Bronchial epithelial cell (primary cell): ENCODE measurements at regions not wholly inside any gene's neighbourhood (a gene's known extent, or its start where the extent isn't known, plus 50 kb on each side); places are given as distances from the start of the nearest gene placed in this dataset.

Experiments used
- DNase-seq: peaks from one replicate; pipeline ENCODE4 v3.0.0-alpha.2; 2010; ENCODE audit warnings: low read depth
- FAIRE-seq: peaks from 2 replicates; lab custom pipeline; 2011; peaks lifted over from hg19 to GRCh38; lab: Jason Lieb, UNC
- H3K27me3 ChIP-seq: 2 replicates; pipeline ENCODE4 v1.5.1; 2011; ENCODE audit warnings: low read length; ENCODE audit not compliant: control insufficient read depth, insufficient read depth
- H3K36me3 ChIP-seq: 2 replicates; pipeline ENCODE4 v1.5.1; 2011; ENCODE audit warnings: low read length; ENCODE audit not compliant: control insufficient read depth, insufficient read depth
- H3K4me3 ChIP-seq: 2 replicates; pipeline ENCODE4 v1.5.1; 2011; ENCODE audit warnings: mild to moderate bottlenecking, low read depth, low read length, control low read depth
- TF ChIP-seq, protein P1 (sequence below): IDR thresholded peaks from 2 replicates; pipeline ENCODE4 v1.5.1; 2011; ENCODE audit warnings: mild to moderate bottlenecking, moderate library complexity, low read length, control low read depth, inconsistent platforms; ENCODE audit not compliant: insufficient read depth, severe bottlenecking

DNA sequence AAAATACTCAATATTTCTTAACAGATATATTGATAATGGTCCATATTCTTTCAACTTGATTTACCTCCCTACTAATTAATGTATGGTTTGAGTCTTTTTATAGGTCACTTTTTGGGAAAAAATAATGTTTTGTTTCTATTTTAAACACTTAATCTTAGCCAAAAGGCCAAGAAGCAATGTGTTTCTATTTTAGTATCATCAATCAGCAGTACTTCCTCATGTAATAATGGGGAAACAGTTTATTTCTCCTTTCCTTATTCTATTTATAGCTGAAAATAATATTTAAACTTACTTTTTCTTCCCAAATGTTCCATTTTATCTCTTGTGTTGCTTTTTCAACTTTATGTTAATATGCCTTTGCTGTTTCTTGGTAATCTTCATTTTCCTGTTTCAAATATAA lies 295.1 kb downstream of the ALDH8A1 start:
- DNase-seq (no peak), FAIRE-seq (no peak)
- Histone ChIP-seq H3K4me3 (no peak overlapping the region), H3K27me3 (no peaks in the 10 kb centered on the region), H3K36me3 (no peaks in the 10 kb centered on the region)
- TF ChIP-seq, protein P1, sequence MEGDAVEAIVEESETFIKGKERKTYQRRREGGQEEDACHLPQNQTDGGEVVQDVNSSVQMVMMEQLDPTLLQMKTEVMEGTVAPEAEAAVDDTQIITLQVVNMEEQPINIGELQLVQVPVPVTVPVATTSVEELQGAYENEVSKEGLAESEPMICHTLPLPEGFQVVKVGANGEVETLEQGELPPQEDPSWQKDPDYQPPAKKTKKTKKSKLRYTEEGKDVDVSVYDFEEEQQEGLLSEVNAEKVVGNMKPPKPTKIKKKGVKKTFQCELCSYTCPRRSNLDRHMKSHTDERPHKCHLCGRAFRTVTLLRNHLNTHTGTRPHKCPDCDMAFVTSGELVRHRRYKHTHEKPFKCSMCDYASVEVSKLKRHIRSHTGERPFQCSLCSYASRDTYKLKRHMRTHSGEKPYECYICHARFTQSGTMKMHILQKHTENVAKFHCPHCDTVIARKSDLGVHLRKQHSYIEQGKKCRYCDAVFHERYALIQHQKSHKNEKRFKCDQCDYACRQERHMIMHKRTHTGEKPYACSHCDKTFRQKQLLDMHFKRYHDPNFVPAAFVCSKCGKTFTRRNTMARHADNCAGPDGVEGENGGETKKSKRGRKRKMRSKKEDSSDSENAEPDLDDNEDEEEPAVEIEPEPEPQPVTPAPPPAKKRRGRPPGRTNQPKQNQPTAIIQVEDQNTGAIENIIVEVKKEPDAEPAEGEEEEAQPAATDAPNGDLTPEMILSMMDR = no peak

DNA sequence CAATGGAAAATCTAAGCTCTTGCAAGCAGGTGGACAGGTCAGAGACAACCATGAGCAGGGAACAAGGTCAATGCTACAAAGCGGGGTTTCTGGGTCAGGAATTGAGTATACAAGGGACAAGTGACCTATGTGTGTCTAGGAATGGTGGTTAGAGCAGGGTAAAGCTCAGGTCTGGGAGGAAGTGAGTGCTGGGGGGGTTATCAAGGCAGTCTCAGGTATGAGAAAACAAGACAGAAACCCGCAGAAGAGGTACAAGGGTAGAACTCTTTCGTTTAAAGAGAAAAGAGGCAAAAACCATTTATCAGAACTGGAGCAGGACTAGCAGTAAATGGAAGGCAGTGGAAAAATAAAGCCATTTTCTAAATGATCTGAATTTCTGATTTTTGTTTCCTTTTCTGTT lies 298.4 kb downstream of the ALDH8A1 start:
- TF ChIP-seq, protein P1 = no peak
- no peak for DNase-seq
- Histone ChIP-seq H3K36me3 (no peaks in the 10 kb centered on the region), H3K27me3 (no peaks in the 10 kb centered on the region), H3K4me3 (no peak overlapping the region)
- FAIRE-seq = no peak

DNA sequence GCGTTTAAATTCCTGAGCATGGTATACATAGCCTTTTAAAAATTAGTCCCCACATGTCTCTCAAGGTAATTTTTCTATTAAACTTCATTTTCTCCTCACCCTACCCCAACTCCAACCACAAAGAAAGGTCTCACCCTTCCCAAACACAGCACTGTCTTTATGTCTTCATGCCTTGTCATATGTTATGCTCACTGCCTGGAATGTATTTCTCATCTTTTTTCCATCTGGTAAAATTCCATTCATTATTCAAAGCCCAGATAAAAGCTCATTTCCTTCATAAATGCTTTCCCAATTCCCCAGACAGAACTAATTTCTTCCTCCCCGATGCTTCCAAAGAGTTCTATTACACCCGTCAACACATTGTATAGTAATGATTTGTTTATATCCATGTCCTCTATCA lies 302.0 kb downstream of the ALDH8A1 start:
- H3K36me3 ChIP-seq = no peaks in the 10 kb centered on the region
- TF ChIP-seq, protein P1 = no peak
- no peaks in the 10 kb centered on the region for H3K27me3 ChIP-seq
- DNase-seq (no peak), FAIRE-seq (no peak)
- H3K4me3 ChIP-seq = no peak overlapping the region

DNA sequence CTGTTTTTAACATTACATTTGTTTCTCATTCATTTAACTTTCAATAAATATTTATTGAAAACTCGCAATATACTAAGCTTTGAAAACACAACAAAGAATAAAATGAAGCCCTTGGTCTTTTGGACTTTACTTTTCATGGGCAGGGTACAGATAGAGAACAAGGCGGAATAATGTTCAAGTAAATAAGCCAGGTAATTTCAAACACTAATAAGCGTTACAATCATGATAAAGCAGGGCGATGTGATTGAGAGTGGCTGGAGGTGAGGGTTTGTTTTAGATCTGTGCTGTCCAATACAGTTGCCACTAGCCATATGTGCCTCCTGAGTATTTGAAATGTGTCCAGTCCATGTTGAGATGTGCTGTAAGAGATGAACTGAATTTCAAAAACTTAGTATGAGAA lies 307.1 kb downstream of the ALDH8A1 start:
- Histone ChIP-seq H3K36me3 (no peaks in the 10 kb centered on the region), H3K27me3 (no peaks in the 10 kb centered on the region), H3K4me3 (no peak overlapping the region)
- TF ChIP-seq, protein P1 = no peak
- FAIRE-seq = no peak
- no peak for DNase-seq

DNA sequence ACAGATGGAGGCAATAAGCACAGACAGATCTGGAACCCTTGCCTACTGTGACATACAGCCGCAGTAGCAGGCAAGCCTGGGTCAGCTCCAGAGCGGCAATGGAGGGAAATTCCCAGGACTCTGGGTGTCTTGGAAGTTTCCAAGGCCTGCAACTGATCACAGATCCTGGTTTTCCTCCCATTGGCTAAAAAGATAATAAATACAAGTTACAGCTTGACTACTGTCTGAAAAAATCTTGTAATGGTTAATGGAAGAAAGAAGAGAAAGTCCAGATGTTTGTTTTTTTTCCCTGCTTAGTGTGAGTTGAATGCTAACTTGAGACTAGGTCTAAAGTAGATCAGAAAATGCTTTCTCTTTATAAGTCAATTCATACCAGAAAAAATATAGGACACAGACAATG lies 307.6 kb downstream of the ALDH8A1 start:
- TF ChIP-seq, protein P1 = no peak

DNA sequence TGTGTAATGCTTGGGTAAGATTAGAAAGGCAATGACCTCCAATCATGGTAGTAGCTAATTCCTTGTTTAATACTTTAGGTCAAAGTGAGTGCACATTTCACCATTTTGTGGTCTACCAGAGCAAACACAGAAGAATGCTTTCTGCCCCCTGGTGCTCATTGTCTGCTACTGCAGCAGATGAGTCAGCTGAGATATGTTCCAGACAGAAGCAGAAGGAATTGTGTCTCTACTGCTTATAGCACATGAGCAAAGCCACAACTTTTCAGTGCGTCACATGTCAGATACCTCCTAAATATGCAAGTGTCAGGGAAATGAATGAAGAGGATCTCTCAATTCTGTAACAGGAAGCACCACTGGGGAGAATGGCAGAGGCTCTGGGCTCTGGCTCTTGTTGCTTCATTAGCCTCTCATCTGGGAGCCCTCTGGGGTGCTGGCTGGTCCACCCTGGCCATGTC lies 308.9 kb downstream of the ALDH8A1 start:
- DNase-seq = peak; percentile 85
- Histone ChIP-seq H3K4me3 (no peak overlapping the region), H3K27me3 (no peaks in the 10 kb centered on the region), H3K36me3 (no peaks in the 10 kb centered on the region)
- no peak for FAIRE-seq
- TF ChIP-seq, protein P1 = peak; percentile 88

More for the DNA sequence above, 307.6 kb downstream of the ALDH8A1 start:
- Histone ChIP-seq H3K27me3 (no peaks in the 10 kb centered on the region), H3K4me3 (no peak overlapping the region), H3K36me3 (no peaks in the 10 kb centered on the region)
- FAIRE-seq (no peak), DNase-seq (peak; percentile 28)
